COR-L47 (cell line): ENCODE measurements at regions not wholly inside any gene's neighbourhood (a gene's known extent, or its start where the extent isn't known, plus 50 kb on each side); places are given as distances from the start of the nearest gene placed in this dataset.

ENCODE experiments used
- DNase-seq: peaks from one replicate; lab custom pipeline; 2025; lab: John Stamatoyannopoulos, UW

GRCh38 chr12:75606956-75607355 is 95.5 kb upstream of the KRR1 start:
- DNase-seq, result no peak

- DNase-seq, result no peak
Measured at GRCh38 chr12:75606151-75606550, 94.7 kb upstream of the KRR1 start.

- DNase-seq, result no peak
Measured at GRCh38 chr12:75603475-75603874, 92.1 kb upstream of the KRR1 start.

- no peak for DNase-seq
Measured at GRCh38 chr12:75602106-75602505, 90.7 kb upstream of the KRR1 start.

- DNase-seq, result no peak
Measured at GRCh38 chr12:75600146-75600545, 88.7 kb upstream of the KRR1 start.

GRCh38 chr12:75599061-75599460 is 87.7 kb upstream of the KRR1 start:
- DNase-seq, result no peak

GRCh38 chr12:75596406-75596805 is 85.0 kb upstream of the KRR1 start:
- DNase-seq, result no peak

- DNase-seq, result no peak
Measured at GRCh38 chr12:75592638-75593335, 81.4 kb upstream of the KRR1 start.

GRCh38 chr12:75592086-75592485 is 80.7 kb upstream of the KRR1 start:
- DNase-seq, result no peak

- no peak for DNase-seq
Measured at GRCh38 chr12:75591628-75592027, 80.2 kb upstream of the KRR1 start.

- DNase-seq, result no peak
Measured at GRCh38 chr12:75589801-75590200, 78.4 kb upstream of the KRR1 start.

GRCh38 chr12:75587340-75588106 is 76.1 kb upstream of the KRR1 start:
- DNase-seq, result no peak

GRCh38 chr12:75585330-75585729 is 73.9 kb upstream of the KRR1 start:
- no peak for DNase-seq

- DNase-seq, result no peak
Measured at GRCh38 chr12:75583355-75583754, 71.9 kb upstream of the KRR1 start.

GRCh38 chr12:75581515-75581914 is 70.1 kb upstream of the KRR1 start:
- DNase-seq, result no peak

GRCh38 chr12:75579552-75579951 is 68.1 kb upstream of the KRR1 start:
- DNase-seq, result no peak

GRCh38 chr12:75578546-75578945 is 67.1 kb upstream of the KRR1 start:
- DNase-seq, result peak; percentile 7

- DNase-seq, result no peak
Measured at GRCh38 chr12:75577812-75578211, 66.4 kb upstream of the KRR1 start.

GRCh38 chr12:75571656-75572205 is 60.3 kb upstream of the KRR1 start:
- DNase-seq, result no peak

- peak; percentile 84 for DNase-seq
Measured at GRCh38 chr12:75571204-75571603, 59.8 kb upstream of the KRR1 start.

- DNase-seq, result no peak
Measured at GRCh38 chr12:75568801-75569200, 57.4 kb upstream of the KRR1 start.

- no peak for DNase-seq
Measured at GRCh38 chr12:75568393-75568792, 57.0 kb upstream of the KRR1 start.

GRCh38 chr12:75565795-75566194 is 54.4 kb upstream of the KRR1 start:
- no peak for DNase-seq
